SK-N-SH treated with all-trans-retinoic acid at 6 μM for 48 hours (cell line): ENCODE measurements at regions not wholly inside any gene's neighbourhood (a gene's known extent, or its start where the extent isn't known, plus 50 kb on each side); places are given as distances from the start of the nearest gene placed in this dataset.

Experiments used
- ARNTL ChIP-seq: fragments of 450-650 bp; formaldehyde crosslinking; IDR thresholded peaks from 2 replicates; pipeline ENCODE4 v1.5.0; 2020; ENCODE audit warnings: low read depth, mild to moderate bottlenecking, moderate library complexity, borderline replicate concordance
- ESRRG ChIP-seq: fragments of 250-450 bp; sonication (Bioruptor Pico); IDR thresholded peaks from 2 replicates; pipeline ENCODE4 v1.6.1; 2021; ENCODE audit warnings: mild to moderate bottlenecking
- PPARA ChIP-seq: fragments of 250-450 bp; sonication (Bioruptor Pico); IDR thresholded peaks from 2 replicates; pipeline ENCODE4 v1.5.0; 2020; ENCODE audit warnings: mild to moderate bottlenecking, borderline replicate concordance
- TOX ChIP-seq: fragments of 250-450 bp; sonication (Bioruptor Pico); IDR thresholded peaks from 2 replicates; pipeline ENCODE4 v1.8.0; 2021; ENCODE audit warnings: mild to moderate bottlenecking, moderate library complexity, borderline replicate concordance
- ZNF70 ChIP-seq: fragments of 450-650 bp; formaldehyde crosslinking; IDR thresholded peaks from 2 replicates; pipeline ENCODE4 v1.5.0; 2020; ENCODE audit warnings: mild to moderate bottlenecking, moderate library complexity
- TF ChIP-seq, protein P1 (sequence below): fragments of 250-450 bp; sonication (Bioruptor Pico); IDR thresholded peaks from 2 replicates; pipeline ENCODE4 v1.5.0; 2020; ENCODE audit warnings: mild to moderate bottlenecking, moderate library complexity
- TF ChIP-seq, protein P2 (sequence below): fragments of 250-450 bp; sonication (Bioruptor Pico); IDR thresholded peaks from 2 replicates; pipeline ENCODE4 v1.8.0; 2020; ENCODE audit warnings: mild to moderate bottlenecking, moderate library complexity, borderline replicate concordance

DNA sequence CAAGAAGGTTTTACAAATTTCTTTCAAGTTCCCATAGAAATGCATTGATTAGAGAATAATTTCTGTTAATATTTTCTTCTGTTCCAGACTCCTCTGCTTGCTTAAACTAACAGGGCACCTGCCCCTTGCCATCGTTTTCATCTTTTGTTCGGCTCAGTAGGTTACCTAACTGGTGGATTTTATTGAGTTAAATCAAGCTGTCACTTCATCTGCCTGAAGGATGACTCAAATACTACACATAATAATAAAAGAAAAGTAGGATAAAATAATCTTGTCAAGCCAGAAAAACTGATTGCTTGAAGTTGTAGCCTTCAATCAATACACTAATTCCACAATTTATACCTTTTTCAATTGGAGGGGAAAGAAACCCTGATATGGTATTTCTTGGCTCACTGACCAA is 234.0 kb downstream of the NR4A2 start:
- TF ChIP-seq, protein P1, sequence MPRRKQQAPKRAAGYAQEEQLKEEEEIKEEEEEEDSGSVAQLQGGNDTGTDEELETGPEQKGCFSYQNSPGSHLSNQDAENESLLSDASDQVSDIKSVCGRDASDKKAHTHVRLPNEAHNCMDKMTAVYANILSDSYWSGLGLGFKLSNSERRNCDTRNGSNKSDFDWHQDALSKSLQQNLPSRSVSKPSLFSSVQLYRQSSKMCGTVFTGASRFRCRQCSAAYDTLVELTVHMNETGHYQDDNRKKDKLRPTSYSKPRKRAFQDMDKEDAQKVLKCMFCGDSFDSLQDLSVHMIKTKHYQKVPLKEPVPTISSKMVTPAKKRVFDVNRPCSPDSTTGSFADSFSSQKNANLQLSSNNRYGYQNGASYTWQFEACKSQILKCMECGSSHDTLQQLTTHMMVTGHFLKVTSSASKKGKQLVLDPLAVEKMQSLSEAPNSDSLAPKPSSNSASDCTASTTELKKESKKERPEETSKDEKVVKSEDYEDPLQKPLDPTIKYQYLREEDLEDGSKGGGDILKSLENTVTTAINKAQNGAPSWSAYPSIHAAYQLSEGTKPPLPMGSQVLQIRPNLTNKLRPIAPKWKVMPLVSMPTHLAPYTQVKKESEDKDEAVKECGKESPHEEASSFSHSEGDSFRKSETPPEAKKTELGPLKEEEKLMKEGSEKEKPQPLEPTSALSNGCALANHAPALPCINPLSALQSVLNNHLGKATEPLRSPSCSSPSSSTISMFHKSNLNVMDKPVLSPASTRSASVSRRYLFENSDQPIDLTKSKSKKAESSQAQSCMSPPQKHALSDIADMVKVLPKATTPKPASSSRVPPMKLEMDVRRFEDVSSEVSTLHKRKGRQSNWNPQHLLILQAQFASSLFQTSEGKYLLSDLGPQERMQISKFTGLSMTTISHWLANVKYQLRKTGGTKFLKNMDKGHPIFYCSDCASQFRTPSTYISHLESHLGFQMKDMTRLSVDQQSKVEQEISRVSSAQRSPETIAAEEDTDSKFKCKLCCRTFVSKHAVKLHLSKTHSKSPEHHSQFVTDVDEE: no peak
- TF ChIP-seq TOX (CRISPR knock-in tag) (no peak), ZNF70 (no peak), PPARA (CRISPR knock-in tag) (no peak), ESRRG (CRISPR knock-in tag) (no peak), ARNTL (CRISPR knock-in tag) (no peak)
- TF ChIP-seq, protein P2, sequence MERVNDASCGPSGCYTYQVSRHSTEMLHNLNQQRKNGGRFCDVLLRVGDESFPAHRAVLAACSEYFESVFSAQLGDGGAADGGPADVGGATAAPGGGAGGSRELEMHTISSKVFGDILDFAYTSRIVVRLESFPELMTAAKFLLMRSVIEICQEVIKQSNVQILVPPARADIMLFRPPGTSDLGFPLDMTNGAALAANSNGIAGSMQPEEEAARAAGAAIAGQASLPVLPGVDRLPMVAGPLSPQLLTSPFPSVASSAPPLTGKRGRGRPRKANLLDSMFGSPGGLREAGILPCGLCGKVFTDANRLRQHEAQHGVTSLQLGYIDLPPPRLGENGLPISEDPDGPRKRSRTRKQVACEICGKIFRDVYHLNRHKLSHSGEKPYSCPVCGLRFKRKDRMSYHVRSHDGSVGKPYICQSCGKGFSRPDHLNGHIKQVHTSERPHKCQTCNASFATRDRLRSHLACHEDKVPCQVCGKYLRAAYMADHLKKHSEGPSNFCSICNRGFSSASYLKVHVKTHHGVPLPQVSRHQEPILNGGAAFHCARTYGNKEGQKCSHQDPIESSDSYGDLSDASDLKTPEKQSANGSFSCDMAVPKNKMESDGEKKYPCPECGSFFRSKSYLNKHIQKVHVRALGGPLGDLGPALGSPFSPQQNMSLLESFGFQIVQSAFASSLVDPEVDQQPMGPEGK (CRISPR knock-in tag): no peak
